Psoas muscle (tissue), 7 donors: ENCODE measurements at regions not wholly inside any gene's neighbourhood (a gene's known extent, or its start where the extent isn't known, plus 50 kb on each side); places are given as distances from the start of the nearest gene placed in this dataset.

Experiments used
- ATAC-seq, 4 donors: fragments of 200-7000 bp; cut with Tn5 transposase; one replicate each; pipeline ENCODE4 v1.9.1; 2020; ENCODE audit warnings: moderate library complexity in 3 of 4, mild to moderate bottlenecking in 2 of 4
- DNase-seq, 2 donors: peaks; one replicate each; pipeline ENCODE4 v3.0.0-alpha.2; 2020
- H3K27ac ChIP-seq: fragments of 200-600 bp; one replicate; pipeline ENCODE4 v1.8.0; 2022
- H3K27me3 ChIP-seq, 3 donors: fragments of 200-600 bp in 1 of 3; one replicate each; pipeline versions ENCODE4 v1.6.1 to v1.8.0; 2013 to 2022; ENCODE audit warnings: low read length in 2 of 3, mild to moderate bottlenecking in 2 of 3, moderate library complexity in 1 of 3; ENCODE audit not compliant: insufficient read depth in 3 of 3
- H3K36me3 ChIP-seq, 2 donors: fragments of 200-600 bp in 1 of 2; one replicate each; pipeline versions ENCODE4 v1.6.1 to v1.8.0; 2013 to 2022; ENCODE audit warnings: low read depth in 1 of 2, mild to moderate bottlenecking in 1 of 2, moderate library complexity in 1 of 2; ENCODE audit not compliant: insufficient read depth in 1 of 2
- H3K4me1 ChIP-seq: fragments of 200-600 bp; one replicate; pipeline ENCODE4 v1.8.0; 2022
- H3K4me3 ChIP-seq: fragments of 200-600 bp; one replicate; pipeline ENCODE4 v1.8.0; 2022; ENCODE audit warnings: mild to moderate bottlenecking
- H3K9me3 ChIP-seq: fragments of 200-600 bp; one replicate; pipeline ENCODE4 v1.8.0; 2022
- CTCF ChIP-seq: fragments of 200-600 bp; IDR thresholded peaks from one replicate; pipeline ENCODE4 v1.8.0; 2022; ENCODE audit warnings: antibody characterized with exemption
- WGBS, 3 donors: extraction: QIAGEN DNeasy Blood & Tissue Kit; methylation state at CpG; one replicate each; pipeline versions ENCODE4 v1.1.6 to v1.1.7; 2013; 5-methylcytosine and 5-hydroxymethylcytosine counted together
- intact Hi-C, 2 donors: fragments of 100-400 bp; cut with DNase I; formaldehyde crosslinking; loops; one replicate each; pipeline versions ENCODE4 v1.11.0 to v1.14.2; 2022
- donor health status: healthy with polysubstance abuse.
- donor health status: DM: no; HTN: no; CAD: no; lungs with moderate emphysema.
- donor health status: Bipolar disorder and iron deficiency.
- donor health status: healthy.
- donor health status: DM: yes; HTN: yes; CAD: no.
- donor health status: DM: no; HTN: no; CAD: no.
- donor health status: DM: yes; HTN: yes; CAD: no.

DNA sequence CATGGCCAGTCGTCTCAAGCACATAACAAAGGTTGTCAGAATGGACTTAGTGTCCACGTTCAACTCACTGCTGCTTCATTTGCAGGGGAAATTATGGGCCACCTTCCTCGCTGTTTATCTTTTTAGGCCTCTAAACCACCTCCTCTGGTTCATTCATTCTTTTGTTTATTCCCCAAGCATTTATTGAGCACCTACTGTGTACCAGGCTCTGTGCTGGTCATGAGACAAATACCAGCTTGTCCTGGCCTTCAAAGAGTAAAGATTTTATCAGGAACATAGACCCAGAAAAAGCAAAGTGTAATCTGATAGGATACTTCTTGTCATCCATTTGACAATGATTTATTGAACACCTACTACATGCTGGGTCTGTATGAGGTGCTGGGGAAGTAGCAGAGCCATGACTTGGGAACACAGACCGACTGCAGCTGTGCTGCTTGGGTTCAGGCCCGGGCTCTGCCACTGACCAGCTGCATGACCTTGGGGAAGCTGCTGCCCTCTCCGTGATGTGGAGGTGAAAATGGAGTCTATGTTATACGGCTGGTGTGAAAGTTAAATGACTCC is 63.4 kb upstream of the SLC6A6 start:
- H3K27me3 ChIP-seq: no peaks in the 10 kb centered on the region
- H3K4me3 ChIP-seq: no peak overlapping the region
- intact Hi-C loops: no loop called here
- H3K27ac ChIP-seq: peak overlapping the region; percentile 23
- ATAC-seq (no peak), DNase-seq (no peak)
- peaks cover 13% of the 10 kb centered on the region for H3K4me1 ChIP-seq
- no peak for TF ChIP-seq CTCF
- 61 to 74% (median 67%) methylated on average over 7 of the region's 7 CpGs for WGBS, 3 donors
- no peaks in the 10 kb centered on the region for H3K36me3 ChIP-seq
- H3K9me3 ChIP-seq: no peaks in the 10 kb centered on the region

- intact Hi-C loops: no loop called here
- H3K4me3 ChIP-seq: no peak overlapping the region
- no peak for TF ChIP-seq CTCF
- no peak for ATAC-seq
- DNase-seq: no peak
- no peaks in the 10 kb centered on the region for H3K27me3 ChIP-seq
- peaks cover 9% of the 10 kb centered on the region for H3K4me1 ChIP-seq
- H3K9me3 ChIP-seq: no peaks in the 10 kb centered on the region
- 75 to 78% (median 75%) methylated on average over 13 to 14 of the region's 14 CpGs for WGBS, 3 donors
- no peak overlapping the region for H3K27ac ChIP-seq
- no peaks in the 10 kb centered on the region for H3K36me3 ChIP-seq
These were observed 61.3 kb upstream of the SLC6A6 start for GRCh38 chr3:14340960-14341708.

GRCh38 chr3:14343338-14344112 is 58.9 kb upstream of the SLC6A6 start:
- intact Hi-C loops: no loop called here
- WGBS, 3 donors: 87 to 95% (median 94%) methylated on average over 21 of the region's 21 CpGs
- no peaks in the 10 kb centered on the region for H3K36me3 ChIP-seq
- no peaks in the 10 kb centered on the region for H3K9me3 ChIP-seq
- H3K27ac ChIP-seq: no peak overlapping the region
- no peak for TF ChIP-seq CTCF
- H3K27me3 ChIP-seq: no peaks in the 10 kb centered on the region
- no peak for ATAC-seq
- no peak overlapping the region for H3K4me3 ChIP-seq
- no peaks in the 10 kb centered on the region for H3K4me1 ChIP-seq
- DNase-seq: no peak

DNA sequence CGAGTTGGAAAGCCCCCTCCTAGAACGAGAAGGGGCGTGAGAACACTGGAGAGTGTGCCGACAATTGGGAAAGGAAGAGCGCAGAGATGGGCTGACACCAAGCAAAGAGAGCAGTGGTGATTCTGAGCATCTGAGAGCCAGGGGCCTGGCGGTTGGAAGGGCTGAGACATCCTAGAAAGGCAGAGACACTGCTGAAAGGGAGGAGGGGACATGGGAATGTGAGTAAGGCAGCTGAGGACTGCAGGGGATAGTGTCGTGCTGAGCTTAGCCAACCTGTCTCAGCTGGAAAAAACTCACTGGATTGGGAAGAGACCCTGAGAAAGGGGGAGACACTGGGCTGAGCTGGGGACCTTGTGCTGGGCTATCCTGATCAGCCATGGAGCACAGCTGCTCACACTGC is 58.1 kb upstream of the SLC6A6 start:
- DNase-seq (no peak), ATAC-seq (no peak)
- no peaks in the 10 kb centered on the region for H3K9me3 ChIP-seq
- no peaks in the 10 kb centered on the region for H3K4me1 ChIP-seq
- no peak overlapping the region for H3K27ac ChIP-seq
- H3K27me3 ChIP-seq: no peaks in the 10 kb centered on the region
- intact Hi-C loops: no loop called here
- H3K36me3 ChIP-seq: no peaks in the 10 kb centered on the region
- H3K4me3 ChIP-seq: no peak overlapping the region
- no peak for TF ChIP-seq CTCF
- 81 to 87% (median 85%) methylated on average over 7 of the region's 7 CpGs for WGBS, 3 donors
